ENCODE measurements at regions not wholly inside any gene's neighbourhood (a gene's known extent, or its start where the extent isn't known, plus 50 kb on each side); places are given as distances from the start of the nearest gene placed in this dataset.

DNA sequence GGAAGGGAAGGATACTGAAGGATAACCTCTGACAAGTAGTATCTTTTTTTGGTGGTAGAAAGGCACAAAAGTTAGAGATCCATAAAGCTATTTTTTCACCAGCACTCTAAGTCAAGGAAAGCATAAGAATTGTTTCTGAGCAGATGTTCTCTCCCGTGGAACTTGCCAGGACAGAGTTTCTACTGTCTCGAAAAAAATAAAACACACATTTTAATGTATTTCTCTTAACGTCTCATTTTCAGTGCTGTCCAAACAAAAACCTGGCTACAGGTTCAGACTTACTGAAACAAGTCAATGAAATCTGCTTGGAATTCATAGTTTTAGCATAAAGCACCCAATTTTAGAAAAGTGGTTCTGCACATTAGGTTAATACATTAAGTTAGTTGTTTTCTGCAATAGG, 338.3 kb downstream of the LTN1 start:
- in situ Hi-C loops (cut with HindIII; ENCODE audit: low pct_unique_long_range_greater_than_20kb, low sequenced_read_pairs) = no loop called here
- no peak for DNase-seq (ENCODE audit: low read depth, low spot score)

DNA sequence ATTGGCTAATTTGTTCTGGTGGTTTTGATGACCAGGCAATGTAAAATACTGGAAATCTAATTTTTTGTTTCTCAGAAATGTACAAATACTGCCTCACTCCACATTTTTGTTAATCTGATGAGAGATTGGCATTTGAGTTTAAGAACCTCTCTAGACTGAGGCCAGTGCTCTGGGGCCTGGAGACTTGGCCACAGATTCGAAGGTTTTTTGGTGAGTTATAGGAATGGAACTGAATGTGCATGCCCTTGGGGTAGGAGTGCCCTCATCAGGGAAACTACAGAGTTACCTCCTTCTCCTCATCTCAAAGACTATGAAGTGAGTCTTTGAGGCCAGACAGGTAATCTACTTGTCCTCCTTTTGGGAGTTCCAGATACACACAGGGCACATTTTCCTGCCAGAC, 347.9 kb downstream of the LTN1 start:
- in situ Hi-C loops (cut with HindIII; ENCODE audit: low pct_unique_long_range_greater_than_20kb, low sequenced_read_pairs) = no loop called here
- DNase-seq (ENCODE audit: low read depth, low spot score) = no peak

DNA sequence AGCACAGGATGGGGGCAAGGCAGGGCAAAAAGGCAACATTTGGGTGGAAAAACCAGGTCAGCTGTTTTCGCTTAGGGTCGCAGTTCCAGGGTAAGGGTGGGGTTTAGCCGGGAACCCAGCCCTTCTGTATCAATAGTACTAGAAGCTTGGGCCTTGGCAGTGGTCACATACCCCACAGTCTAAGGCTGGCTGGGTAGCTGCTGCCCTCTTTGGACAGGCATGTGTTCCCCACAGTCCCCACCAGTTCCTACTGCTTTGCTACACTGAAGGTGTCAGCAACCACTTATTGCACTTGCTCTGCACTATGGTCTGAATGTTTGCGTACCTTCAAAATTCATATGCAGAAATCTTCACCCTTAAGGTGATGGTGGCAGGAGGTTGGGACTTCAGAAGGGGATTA, 349.8 kb downstream of the LTN1 start:
- in situ Hi-C loops (cut with HindIII; ENCODE audit: low pct_unique_long_range_greater_than_20kb, low sequenced_read_pairs) = no loop called here
- DNase-seq (ENCODE audit: low read depth, low spot score) = no peak

GRCh38 chr21:28641731-28642130, 350.9 kb downstream of the LTN1 start:
- no peak for DNase-seq (ENCODE audit: low read depth, low spot score)
- in situ Hi-C loops (cut with HindIII; ENCODE audit: low pct_unique_long_range_greater_than_20kb, low sequenced_read_pairs) = no loop called here

- no peak for DNase-seq (ENCODE audit: low read depth, low spot score)
- in situ Hi-C loops (cut with HindIII; ENCODE audit: low pct_unique_long_range_greater_than_20kb, low sequenced_read_pairs) = no loop called here
Observed at GRCh38 chr21:28640326-28640725, 352.4 kb downstream of the LTN1 start.

- no peak for DNase-seq (ENCODE audit: low read depth, low spot score)
- in situ Hi-C loops (cut with HindIII; ENCODE audit: low pct_unique_long_range_greater_than_20kb, low sequenced_read_pairs) = no loop called here
Observed at GRCh38 chr21:28639737-28640136, 352.9 kb downstream of the LTN1 start.

GRCh38 chr21:28636752-28637691, 355.7 kb downstream of the LTN1 start:
- in situ Hi-C loops (cut with HindIII; ENCODE audit: low pct_unique_long_range_greater_than_20kb, low sequenced_read_pairs) = no loop called here
- peak; percentile 1 for DNase-seq (ENCODE audit: low read depth, low spot score)

DNA sequence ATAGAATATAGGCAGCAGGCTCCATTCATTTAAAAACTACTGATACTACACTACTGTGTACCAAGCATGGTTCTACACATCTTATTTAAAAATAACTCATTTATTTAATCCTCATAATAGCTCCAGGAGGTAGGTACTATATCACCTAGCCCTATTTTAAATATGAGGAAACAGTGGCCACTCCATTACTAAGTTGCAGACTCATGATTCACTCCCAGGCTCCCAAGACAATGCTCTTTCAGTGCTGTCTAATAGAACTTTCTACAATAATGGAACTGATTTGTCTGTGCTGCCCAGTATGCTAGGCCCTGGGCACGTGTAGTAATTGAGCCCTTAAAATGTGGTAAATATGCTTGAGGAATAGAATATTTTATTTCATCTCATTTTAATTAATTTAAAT, 357.1 kb downstream of the LTN1 start:
- in situ Hi-C loops (cut with HindIII; ENCODE audit: low pct_unique_long_range_greater_than_20kb, low sequenced_read_pairs) = no loop called here
- no peak for DNase-seq (ENCODE audit: low read depth, low spot score)

DNA sequence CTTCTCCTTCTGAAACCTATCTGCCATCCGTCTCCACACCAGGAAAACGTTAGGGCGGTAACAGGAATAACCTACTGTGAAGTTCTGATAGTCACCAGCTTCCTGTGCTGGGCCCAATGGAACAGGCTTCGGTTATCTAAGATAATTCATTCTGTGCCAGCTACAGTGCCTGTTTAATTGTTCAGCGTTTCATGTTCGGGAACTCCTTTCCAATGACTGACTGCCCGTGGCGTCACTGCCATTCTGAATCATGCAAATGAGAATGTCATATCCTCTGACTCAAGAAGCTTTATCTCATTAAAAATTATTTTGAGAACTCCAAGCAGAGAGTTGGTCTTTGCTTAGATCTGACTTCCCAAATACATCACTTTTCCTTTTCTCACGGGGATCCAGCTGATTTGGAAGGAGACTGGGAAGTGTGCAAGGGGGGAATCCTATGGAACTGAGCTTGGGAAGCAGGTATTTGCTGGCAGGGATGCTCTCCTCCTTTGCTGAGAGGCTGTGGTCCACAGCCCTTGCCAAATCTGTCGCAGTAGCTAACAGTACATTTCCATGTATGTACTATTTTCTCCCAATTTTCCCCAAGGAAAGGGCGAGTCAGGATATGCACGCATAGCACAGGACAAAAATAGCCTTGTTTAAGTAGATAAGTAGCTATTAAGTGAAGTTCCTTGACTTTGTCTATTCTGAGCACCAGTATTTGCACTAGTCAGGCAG, 358.7 kb downstream of the LTN1 start:
- in situ Hi-C loops (cut with HindIII; ENCODE audit: low pct_unique_long_range_greater_than_20kb, low sequenced_read_pairs) = no loop called here
- no peak for DNase-seq (ENCODE audit: low read depth, low spot score)

GRCh38 chr21:28632755-28633408, 359.8 kb downstream of the LTN1 start:
- in situ Hi-C loops (cut with HindIII; ENCODE audit: low pct_unique_long_range_greater_than_20kb, low sequenced_read_pairs) = no loop called here

DNA sequence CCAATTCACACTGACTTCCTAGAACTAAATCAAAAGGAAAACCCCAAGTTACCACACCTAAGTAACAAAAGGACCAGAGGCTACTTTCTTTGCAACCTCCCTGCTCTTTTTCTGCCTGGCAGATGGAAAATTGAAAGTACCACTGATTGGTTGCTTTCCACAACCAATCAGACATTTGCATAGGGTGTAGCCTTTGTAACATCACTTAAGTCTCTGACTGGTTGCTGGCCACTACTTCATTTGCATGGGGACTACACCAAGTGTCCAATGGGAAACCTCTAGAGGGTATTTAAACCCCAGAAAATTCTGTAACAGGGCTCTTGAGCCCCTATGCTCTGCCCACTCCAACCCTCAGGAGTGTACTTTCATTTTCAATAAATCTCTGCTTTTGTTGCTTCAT, 365.0 kb downstream of the LTN1 start:
- in situ Hi-C loops (cut with HindIII; ENCODE audit: low pct_unique_long_range_greater_than_20kb, low sequenced_read_pairs) = no loop called here
- no peak for DNase-seq (ENCODE audit: low read depth, low spot score)

More at GRCh38 chr21:28632755-28633408, 359.8 kb downstream of the LTN1 start:
- no peak for DNase-seq (ENCODE audit: low read depth, low spot score)

- DNase-seq (ENCODE audit: low read depth, low spot score) = no peak
- in situ Hi-C loops (cut with HindIII; ENCODE audit: low pct_unique_long_range_greater_than_20kb, low sequenced_read_pairs) = no loop called here
Observed at GRCh38 chr21:28627261-28627660, 365.4 kb downstream of the LTN1 start.

GRCh38 chr21:28624626-28625025, 368.1 kb downstream of the LTN1 start:
- in situ Hi-C loops (cut with HindIII; ENCODE audit: low pct_unique_long_range_greater_than_20kb, low sequenced_read_pairs) = no loop called here
- DNase-seq (ENCODE audit: low read depth, low spot score) = peak; percentile 6

DNA sequence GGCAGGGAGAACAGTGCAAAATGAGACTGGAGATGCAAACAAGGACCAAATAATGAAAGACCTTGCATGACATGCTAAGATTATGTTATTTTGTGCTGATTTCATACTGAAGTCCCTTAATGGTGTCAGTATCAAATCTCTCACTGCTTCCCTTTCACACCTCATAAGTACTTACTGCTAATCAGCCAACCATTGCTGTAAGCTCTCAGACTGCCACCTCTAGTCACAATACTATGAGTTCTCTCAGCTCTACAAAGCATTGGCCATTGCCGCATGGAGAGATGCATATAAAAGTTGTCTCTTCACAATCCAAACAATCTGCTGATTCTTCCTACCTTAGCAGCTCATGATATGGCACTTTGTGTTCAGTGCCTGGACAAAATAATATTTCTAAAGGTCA, 375.4 kb downstream of the LTN1 start:
- in situ Hi-C loops (cut with HindIII; ENCODE audit: low pct_unique_long_range_greater_than_20kb, low sequenced_read_pairs) = no loop called here
- no peak for DNase-seq (ENCODE audit: low read depth, low spot score)

DNA sequence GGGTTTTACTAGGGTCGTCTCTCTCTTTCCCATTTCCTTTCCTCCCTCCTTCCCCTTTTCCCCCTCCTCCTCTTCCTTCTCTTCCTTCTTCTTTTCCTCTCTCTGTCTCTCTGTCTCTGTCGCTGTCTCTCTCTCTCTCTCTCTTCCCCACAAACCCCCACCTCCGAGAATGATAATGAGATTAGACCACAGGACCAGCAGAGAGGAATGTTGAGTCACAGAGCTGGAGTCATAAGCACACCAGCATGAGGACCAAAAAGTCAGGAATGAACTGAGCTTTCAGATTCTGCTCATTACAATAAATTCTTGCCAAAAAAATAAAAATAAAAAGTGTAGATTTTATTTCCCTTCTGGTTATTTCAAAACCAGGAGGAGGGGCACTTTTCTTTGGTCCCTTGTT, 377.4 kb downstream of the LTN1 start:
- in situ Hi-C loops (cut with HindIII; ENCODE audit: low pct_unique_long_range_greater_than_20kb, low sequenced_read_pairs) = no loop called here
- no peak for DNase-seq (ENCODE audit: low read depth, low spot score)

DNA sequence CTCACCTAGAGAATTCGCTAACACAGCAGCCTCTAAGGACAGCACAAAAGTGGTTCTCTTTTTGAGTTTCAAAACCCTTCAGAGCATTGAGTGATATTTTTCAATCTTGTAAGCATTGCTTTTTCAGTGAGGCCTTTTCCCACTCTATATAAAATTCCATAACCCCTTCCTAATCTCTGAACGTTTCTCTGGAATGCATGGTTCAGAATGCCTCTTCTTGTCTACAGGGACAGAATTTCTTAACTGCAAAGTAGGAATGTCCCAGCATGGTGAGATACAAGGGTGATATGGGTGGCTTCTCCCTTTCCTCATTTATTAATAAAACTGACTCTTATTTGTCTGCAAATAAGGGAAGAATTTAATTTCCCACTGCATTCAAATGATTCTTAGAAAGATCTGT, 377.9 kb downstream of the LTN1 start:
- DNase-seq (ENCODE audit: low read depth, low spot score) = no peak
- in situ Hi-C loops (cut with HindIII; ENCODE audit: low pct_unique_long_range_greater_than_20kb, low sequenced_read_pairs) = no loop called here

- no peak for DNase-seq (ENCODE audit: low read depth, low spot score)
- in situ Hi-C loops (cut with HindIII; ENCODE audit: low pct_unique_long_range_greater_than_20kb, low sequenced_read_pairs) = no loop called here
Observed at GRCh38 chr21:28608646-28609045, 384.0 kb downstream of the LTN1 start.

- in situ Hi-C loops (cut with HindIII; ENCODE audit: low pct_unique_long_range_greater_than_20kb, low sequenced_read_pairs) = no loop called here
- no peak for DNase-seq (ENCODE audit: low read depth, low spot score)
Observed at GRCh38 chr21:28607545-28607944, 385.1 kb downstream of the LTN1 start.

Measured in SK-MEL-5 (cell line).